ENCODE measurements at regions not wholly inside any gene's neighbourhood (a gene's known extent, or its start where the extent isn't known, plus 50 kb on each side); places are given as distances from the start of the nearest gene placed in this dataset.
"Not testable (repeated sequence)": the region's sequence is repeated elsewhere in the genome, so short reads cannot be mapped to it uniquely, and the experiment has no call there.

DNA sequence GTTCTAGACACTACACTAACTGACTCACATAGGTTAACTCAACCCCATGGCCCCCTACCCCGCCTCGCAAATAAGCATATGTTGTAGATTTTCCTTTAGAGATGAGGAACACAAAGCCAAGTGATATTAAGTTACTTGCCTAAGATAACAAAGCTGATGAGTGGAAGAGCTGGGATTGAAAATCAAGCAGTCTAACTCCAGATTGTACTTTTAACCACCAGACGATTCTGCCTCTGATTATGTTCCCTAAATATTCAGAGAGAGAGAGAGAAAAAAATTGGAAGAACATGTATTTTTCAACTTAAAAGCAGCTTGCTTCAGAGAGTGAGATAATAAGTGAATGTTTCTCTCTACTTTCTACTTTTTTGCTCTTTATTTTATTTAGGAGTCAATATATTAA lies 66.9 kb upstream of the THBS1 start:
- Histone ChIP-seq H3K27me3 (ENCODE audit: low read length) (no peaks in the 10 kb centered on the region; the same call in 1 of the 2 replicates), H3K4me1 (ENCODE audit: low read length) (no peaks in the 10 kb centered on the region), H3K4me2 (ENCODE audit: low read depth, low read length, poor library complexity, severe bottlenecking) (no peak overlapping the region), H3K36me3 (ENCODE audit: insufficient read depth, low read length) (no peaks in the 10 kb centered on the region), H3K27ac (ENCODE audit: low read length) (no peak overlapping the region), H3K9me3 (ENCODE audit: low read length) (peaks cover 4% of the 10 kb centered on the region; the same call in 1 of the 2 replicates), H3K9me2 (replicated peaks; ENCODE audit: insufficient read depth, low read length) (no peaks in the 10 kb centered on the region), H3K4me3 (ENCODE audit: low read length) (no peak overlapping the region), H3K9ac (ENCODE audit: low read length) (no peak overlapping the region), H2AFZ (ENCODE audit: low read length) (no peak overlapping the region), H3K79me2 (ENCODE audit: low read length) (no peaks in the 10 kb centered on the region), H4K20me1 (ENCODE audit: insufficient read depth, low read depth, low read length) (no peaks in the 10 kb centered on the region)
- DNase-seq = no peak

GRCh38 chr15:39514933-39515332 lies 65.9 kb upstream of the THBS1 start:
- Histone ChIP-seq H3K9me3 (ENCODE audit: low read length) (peaks cover 4% of the 10 kb centered on the region; the same call in 1 of the 2 replicates), H3K4me2 (ENCODE audit: low read depth, low read length, poor library complexity, severe bottlenecking) (no peak overlapping the region), H3K27me3 (ENCODE audit: low read length) (no peaks in the 10 kb centered on the region; the same call in 1 of the 2 replicates), H3K79me2 (ENCODE audit: low read length) (no peaks in the 10 kb centered on the region), H3K4me1 (ENCODE audit: low read length) (no peaks in the 10 kb centered on the region), H3K9me2 (replicated peaks; ENCODE audit: insufficient read depth, low read length) (no peaks in the 10 kb centered on the region), H3K4me3 (ENCODE audit: low read length) (no peak overlapping the region), H3K27ac (ENCODE audit: low read length) (no peak overlapping the region), H3K36me3 (ENCODE audit: insufficient read depth, low read length) (no peaks in the 10 kb centered on the region), H3K9ac (ENCODE audit: low read length) (no peak overlapping the region), H4K20me1 (ENCODE audit: insufficient read depth, low read depth, low read length) (no peaks in the 10 kb centered on the region), H2AFZ (ENCODE audit: low read length) (no peak overlapping the region)
- no peak for DNase-seq

DNA sequence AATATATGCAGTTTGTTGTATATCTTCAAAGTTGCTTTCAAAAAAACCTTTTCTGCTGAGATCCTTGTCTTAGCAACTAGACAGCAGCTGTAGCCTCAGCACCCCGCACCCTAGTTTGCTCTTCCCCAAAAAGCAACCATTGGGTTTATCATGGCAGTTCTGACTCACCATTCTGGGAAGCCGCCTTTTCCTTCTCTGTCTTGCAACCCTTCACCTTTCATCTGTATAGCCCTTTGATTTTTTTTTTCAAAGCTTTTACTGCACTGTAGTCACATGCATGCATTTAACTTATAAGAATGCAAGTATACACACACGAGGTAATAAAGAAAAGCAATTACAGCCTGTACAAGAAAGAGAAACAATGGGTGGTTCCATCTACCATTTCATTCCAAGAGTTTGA lies 65.1 kb upstream of the THBS1 start:
- no peak overlapping the region for H3K4me3 ChIP-seq (ENCODE audit: low read length)
- DNase-seq = no peak

DNA sequence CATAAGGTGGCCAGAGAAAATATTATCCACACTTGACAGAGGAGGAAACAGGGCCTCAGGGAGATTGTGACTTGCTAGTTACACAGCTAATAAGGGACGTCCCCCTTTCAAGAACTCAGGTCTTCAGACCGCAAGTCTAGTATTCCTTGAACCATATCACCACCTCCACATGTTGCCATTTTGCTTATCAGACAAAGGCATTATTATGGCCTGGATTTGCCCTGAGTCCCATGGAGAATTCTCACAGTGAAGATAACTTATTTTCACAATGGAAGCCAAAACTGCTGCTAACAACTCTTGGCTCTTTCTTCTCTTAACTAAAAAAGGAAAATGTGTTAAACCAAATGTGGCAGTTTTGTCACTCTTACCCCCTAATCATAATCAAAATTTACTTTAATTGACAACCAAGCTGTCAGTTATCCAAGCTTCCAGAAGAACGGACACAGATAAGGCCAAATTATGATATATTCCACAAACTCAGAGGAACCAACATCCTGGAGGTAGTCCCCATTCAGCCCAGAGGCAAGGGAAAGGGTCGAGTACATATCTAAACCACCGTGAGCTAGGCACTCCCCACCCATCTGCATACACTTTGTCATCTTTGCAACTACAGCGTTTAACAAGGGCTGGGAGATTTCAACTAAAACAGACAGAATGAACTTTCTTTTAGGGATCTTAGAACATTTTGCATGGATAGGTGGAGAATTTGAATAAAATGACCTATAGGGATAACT lies 63.6 kb upstream of the THBS1 start:
- Histone ChIP-seq H3K4me1 (ENCODE audit: low read length) (no peaks in the 10 kb centered on the region), H2AFZ (ENCODE audit: low read length) (no peak overlapping the region), H3K9me2 (replicated peaks; ENCODE audit: insufficient read depth, low read length) (no peaks in the 10 kb centered on the region), H3K9me3 (ENCODE audit: low read length) (peaks cover 4% of the 10 kb centered on the region; the same call in 1 of the 2 replicates), H3K79me2 (ENCODE audit: low read length) (no peaks in the 10 kb centered on the region), H3K27me3 (ENCODE audit: low read length) (no peaks in the 10 kb centered on the region; the same call in 1 of the 2 replicates), H3K36me3 (ENCODE audit: insufficient read depth, low read length) (no peaks in the 10 kb centered on the region), H3K4me2 (ENCODE audit: low read depth, low read length, poor library complexity, severe bottlenecking) (no peak overlapping the region), H3K27ac (ENCODE audit: low read length) (no peak overlapping the region), H3K9ac (ENCODE audit: low read length) (no peak overlapping the region), H4K20me1 (ENCODE audit: insufficient read depth, low read depth, low read length) (no peaks in the 10 kb centered on the region), H3K4me3 (ENCODE audit: low read length) (no peak overlapping the region)
- DNase-seq = no peak

More for the DNA sequence above, 65.1 kb upstream of the THBS1 start:
- Histone ChIP-seq H3K27me3 (ENCODE audit: low read length) (no peaks in the 10 kb centered on the region; the same call in 1 of the 2 replicates), H3K27ac (ENCODE audit: low read length) (no peak overlapping the region), H4K20me1 (ENCODE audit: insufficient read depth, low read depth, low read length) (no peaks in the 10 kb centered on the region), H3K9me3 (ENCODE audit: low read length) (peaks cover 4% of the 10 kb centered on the region; the same call in 1 of the 2 replicates), H3K36me3 (ENCODE audit: insufficient read depth, low read length) (no peaks in the 10 kb centered on the region), H3K4me2 (ENCODE audit: low read depth, low read length, poor library complexity, severe bottlenecking) (no peak overlapping the region), H3K9ac (ENCODE audit: low read length) (no peak overlapping the region), H2AFZ (ENCODE audit: low read length) (no peak overlapping the region), H3K79me2 (ENCODE audit: low read length) (no peaks in the 10 kb centered on the region), H3K9me2 (replicated peaks; ENCODE audit: insufficient read depth, low read length) (no peaks in the 10 kb centered on the region), H3K4me1 (ENCODE audit: low read length) (no peaks in the 10 kb centered on the region)

DNA sequence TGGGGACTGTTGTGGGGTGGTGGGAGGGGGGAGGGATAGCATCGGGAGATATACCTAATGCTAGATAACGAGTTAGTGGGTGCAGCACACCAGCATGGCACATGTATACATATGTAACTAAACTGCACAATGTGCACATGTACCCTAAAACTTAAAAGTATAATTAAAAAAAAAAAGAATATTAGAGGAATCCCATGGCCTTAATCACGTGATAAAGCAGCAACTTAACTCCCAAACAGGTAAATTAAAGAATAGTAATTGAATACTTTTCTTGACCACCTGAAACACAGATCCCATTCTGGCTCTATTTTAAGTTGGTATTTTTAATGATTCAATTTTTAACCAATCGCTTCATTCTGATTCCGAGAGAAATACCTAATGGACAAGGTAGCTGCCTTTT lies 56.9 kb upstream of the THBS1 start:
- not testable (repeated sequence) for H3K79me2 ChIP-seq (ENCODE audit: low read length); H4K20me1 ChIP-seq (ENCODE audit: insufficient read depth, low read depth, low read length); DNase-seq; H3K36me3 ChIP-seq (ENCODE audit: insufficient read depth, low read length); H3K27ac ChIP-seq (ENCODE audit: low read length); H3K9me3 ChIP-seq (ENCODE audit: low read length); H2AFZ ChIP-seq (ENCODE audit: low read length); H3K27me3 ChIP-seq (ENCODE audit: low read length); H3K9me2 ChIP-seq (replicated peaks; ENCODE audit: insufficient read depth, low read length); H3K9ac ChIP-seq (ENCODE audit: low read length); H3K4me2 ChIP-seq (ENCODE audit: low read depth, low read length, poor library complexity, severe bottlenecking); H3K4me3 ChIP-seq (ENCODE audit: low read length); H3K4me1 ChIP-seq (ENCODE audit: low read length)

GRCh38 chr15:39529457-39529856 lies 51.4 kb upstream of the THBS1 start:
- no peak for DNase-seq
- H3K4me1 ChIP-seq (ENCODE audit: low read length) = no peaks in the 10 kb centered on the region

DNA sequence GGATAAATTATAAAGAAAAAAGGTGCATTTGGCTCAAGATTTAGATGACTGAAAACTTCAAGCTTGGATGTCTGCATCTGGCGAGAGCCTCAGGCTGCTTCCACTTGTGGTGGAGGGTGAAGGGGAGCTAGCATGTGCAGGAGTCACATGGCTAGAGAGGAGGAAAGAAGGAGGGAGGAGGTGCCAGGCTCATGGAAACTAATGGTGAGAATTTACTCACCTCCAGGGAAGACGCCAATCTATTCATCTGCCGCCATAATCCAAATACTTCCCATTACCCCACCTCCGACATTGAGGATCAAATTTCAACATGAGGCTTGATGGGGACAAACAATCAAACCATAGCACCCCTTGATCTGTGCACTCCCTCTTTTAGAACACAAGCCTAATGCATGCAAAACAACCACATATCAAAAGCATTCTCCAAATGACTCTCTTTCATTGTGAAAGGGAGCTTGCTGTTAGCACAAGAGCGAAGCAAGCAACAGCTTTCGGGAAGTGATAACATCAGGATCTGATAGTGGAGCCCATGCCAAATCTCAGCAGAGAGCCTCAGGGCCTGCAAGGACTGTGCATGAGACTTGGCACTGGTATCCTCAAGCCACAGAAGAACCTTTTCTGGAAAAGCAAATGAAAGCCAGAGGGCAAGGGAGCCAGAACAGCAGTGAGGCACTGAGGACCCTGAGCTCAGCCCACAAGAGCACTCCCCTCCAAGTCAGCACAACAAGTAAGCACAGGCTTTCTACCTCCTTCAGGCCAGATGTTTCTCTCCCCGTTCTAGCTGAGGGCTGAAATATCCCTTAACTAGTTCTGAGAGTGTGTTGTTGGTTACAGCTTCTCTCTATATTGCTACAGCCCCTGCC lies 50.2 kb upstream of the THBS1 start:
- DNase-seq = no peak
- no peaks in the 10 kb centered on the region for H4K20me1 ChIP-seq (ENCODE audit: insufficient read depth, low read depth, low read length)
- no peaks in the 10 kb centered on the region for H3K9me2 ChIP-seq (replicated peaks; ENCODE audit: insufficient read depth, low read length)
- no peak overlapping the region for H2AFZ ChIP-seq (ENCODE audit: low read length)
- no peak overlapping the region for H3K27ac ChIP-seq (ENCODE audit: low read length)
- H3K36me3 ChIP-seq (ENCODE audit: insufficient read depth, low read length) = no peaks in the 10 kb centered on the region
- no peak overlapping the region for H3K9ac ChIP-seq (ENCODE audit: low read length)
- no peak overlapping the region for H3K4me2 ChIP-seq (ENCODE audit: low read depth, low read length, poor library complexity, severe bottlenecking)
- no peak overlapping the region for H3K4me3 ChIP-seq (ENCODE audit: low read length)
- H3K9me3 ChIP-seq (ENCODE audit: low read length) = no peaks in the 10 kb centered on the region
- no peaks in the 10 kb centered on the region for H3K27me3 ChIP-seq (ENCODE audit: low read length)
- no peaks in the 10 kb centered on the region for H3K4me1 ChIP-seq (ENCODE audit: low read length)
- no peaks in the 10 kb centered on the region for H3K79me2 ChIP-seq (ENCODE audit: low read length)

More at GRCh38 chr15:39529457-39529856, 51.4 kb upstream of the THBS1 start:
- no peaks in the 10 kb centered on the region for H3K9me2 ChIP-seq (replicated peaks; ENCODE audit: insufficient read depth, low read length)
- H3K4me2 ChIP-seq (ENCODE audit: low read depth, low read length, poor library complexity, severe bottlenecking) = no peak overlapping the region
- H4K20me1 ChIP-seq (ENCODE audit: insufficient read depth, low read depth, low read length) = no peaks in the 10 kb centered on the region
- H3K27me3 ChIP-seq (ENCODE audit: low read length) = no peaks in the 10 kb centered on the region
- no peak overlapping the region for H3K27ac ChIP-seq (ENCODE audit: low read length)
- H2AFZ ChIP-seq (ENCODE audit: low read length) = no peak overlapping the region
- no peak overlapping the region for H3K9ac ChIP-seq (ENCODE audit: low read length)
- H3K79me2 ChIP-seq (ENCODE audit: low read length) = no peaks in the 10 kb centered on the region
- no peaks in the 10 kb centered on the region for H3K9me3 ChIP-seq (ENCODE audit: low read length)
- H3K4me3 ChIP-seq (ENCODE audit: low read length) = no peak overlapping the region
- H3K36me3 ChIP-seq (ENCODE audit: insufficient read depth, low read length) = no peaks in the 10 kb centered on the region

All from Karpas-422 (cell line).